ENCODE measurements at regions not wholly inside any gene's neighbourhood (a gene's known extent, or its start where the extent isn't known, plus 50 kb on each side); places are given as distances from the start of the nearest gene placed in this dataset.

DNA sequence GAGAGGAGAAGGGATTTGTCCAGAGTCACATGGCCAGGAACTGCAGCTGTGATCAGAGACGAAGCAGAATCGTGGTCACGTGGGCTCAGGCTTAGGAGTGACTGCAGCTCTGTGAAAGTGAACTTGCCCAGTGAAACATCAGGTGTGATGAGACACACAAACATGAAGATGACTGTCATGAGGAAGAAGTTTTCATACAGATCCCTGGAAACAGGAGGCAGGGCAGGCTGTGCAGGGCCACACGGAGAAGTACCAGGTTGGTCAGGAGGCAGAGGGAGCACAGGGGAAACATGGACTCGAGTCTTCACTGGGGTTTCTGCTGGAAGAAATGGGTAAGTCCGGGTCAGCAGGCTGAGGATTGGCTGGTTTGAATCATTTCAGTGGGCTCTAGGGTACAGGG is 64.1 kb downstream of the BARX1 start:
- TF ChIP-seq, protein P1, sequence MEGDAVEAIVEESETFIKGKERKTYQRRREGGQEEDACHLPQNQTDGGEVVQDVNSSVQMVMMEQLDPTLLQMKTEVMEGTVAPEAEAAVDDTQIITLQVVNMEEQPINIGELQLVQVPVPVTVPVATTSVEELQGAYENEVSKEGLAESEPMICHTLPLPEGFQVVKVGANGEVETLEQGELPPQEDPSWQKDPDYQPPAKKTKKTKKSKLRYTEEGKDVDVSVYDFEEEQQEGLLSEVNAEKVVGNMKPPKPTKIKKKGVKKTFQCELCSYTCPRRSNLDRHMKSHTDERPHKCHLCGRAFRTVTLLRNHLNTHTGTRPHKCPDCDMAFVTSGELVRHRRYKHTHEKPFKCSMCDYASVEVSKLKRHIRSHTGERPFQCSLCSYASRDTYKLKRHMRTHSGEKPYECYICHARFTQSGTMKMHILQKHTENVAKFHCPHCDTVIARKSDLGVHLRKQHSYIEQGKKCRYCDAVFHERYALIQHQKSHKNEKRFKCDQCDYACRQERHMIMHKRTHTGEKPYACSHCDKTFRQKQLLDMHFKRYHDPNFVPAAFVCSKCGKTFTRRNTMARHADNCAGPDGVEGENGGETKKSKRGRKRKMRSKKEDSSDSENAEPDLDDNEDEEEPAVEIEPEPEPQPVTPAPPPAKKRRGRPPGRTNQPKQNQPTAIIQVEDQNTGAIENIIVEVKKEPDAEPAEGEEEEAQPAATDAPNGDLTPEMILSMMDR (IDR thresholded peaks at IDR 0.05 in 2 of 3, conservative IDR thresholded peaks at IDR 0.05 in 1 of 3; ENCODE audit: control insufficient read depth in 2 of 3, extremely low read depth in 1 of 3, insufficient read depth in 1 of 3, low read depth in 3 of 3, low read length in 3 of 3) = no peak
- no peak for TF ChIP-seq POLR2AphosphoS5 (IDR thresholded peaks at IDR 0.05; ENCODE audit: low read length)
- TF ChIP-seq, protein P2, sequence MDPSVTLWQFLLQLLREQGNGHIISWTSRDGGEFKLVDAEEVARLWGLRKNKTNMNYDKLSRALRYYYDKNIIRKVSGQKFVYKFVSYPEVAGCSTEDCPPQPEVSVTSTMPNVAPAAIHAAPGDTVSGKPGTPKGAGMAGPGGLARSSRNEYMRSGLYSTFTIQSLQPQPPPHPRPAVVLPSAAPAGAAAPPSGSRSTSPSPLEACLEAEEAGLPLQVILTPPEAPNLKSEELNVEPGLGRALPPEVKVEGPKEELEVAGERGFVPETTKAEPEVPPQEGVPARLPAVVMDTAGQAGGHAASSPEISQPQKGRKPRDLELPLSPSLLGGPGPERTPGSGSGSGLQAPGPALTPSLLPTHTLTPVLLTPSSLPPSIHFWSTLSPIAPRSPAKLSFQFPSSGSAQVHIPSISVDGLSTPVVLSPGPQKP (IDR thresholded peaks at IDR 0.05; ENCODE audit: low read depth, low read length) = no peak
- TF ChIP-seq PML (IDR thresholded peaks at IDR 0.05; ENCODE audit: low read length) = no peak
- no peak for TF ChIP-seq BCL11A (IDR thresholded peaks at IDR 0.05; ENCODE audit: low read depth, low read length)
- TF ChIP-seq CBX5 (IDR thresholded peaks at IDR 0.05; ENCODE audit: low read depth) = no peak
